ENCODE measurements at regions not wholly inside any gene's neighbourhood (a gene's known extent, or its start where the extent isn't known, plus 50 kb on each side); places are given as distances from the start of the nearest gene placed in this dataset.

DNA sequence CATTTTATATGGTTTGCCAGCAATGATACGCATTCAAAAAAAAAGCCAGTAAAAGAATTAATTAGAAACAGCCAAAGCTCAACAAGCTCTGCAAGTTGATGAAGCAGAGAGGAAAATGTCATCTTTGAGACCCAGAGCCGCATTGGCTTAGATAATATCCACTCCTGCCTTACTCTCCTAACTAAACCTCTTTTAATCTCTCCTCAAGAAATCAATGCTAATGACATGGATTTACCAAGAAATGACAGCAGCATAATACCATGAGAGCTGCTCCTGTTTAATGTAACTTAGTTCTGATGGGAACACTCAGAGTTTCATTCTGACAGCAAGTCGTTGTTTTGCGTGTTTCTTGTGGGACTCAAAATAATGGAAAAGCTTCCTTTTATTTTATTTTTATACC, 1099.4 kb upstream of the PIK3C3 start:
- Histone ChIP-seq H3K9ac (ENCODE audit: control insufficient read depth, insufficient read depth, low read length) (no peak overlapping the region), H3K27me3 (replicated peaks in 1 of 2; ENCODE audit: control insufficient read depth in 2 of 2, insufficient read depth in 2 of 2, low read length in 1 of 2) (no peaks in the 10 kb centered on the region), H3K9me3 (replicated peaks; ENCODE audit: control insufficient read depth, insufficient read depth, low read length) (no peaks in the 10 kb centered on the region), H3K4me2 (ENCODE audit: control insufficient read depth, insufficient read depth) (no peak overlapping the region), H3K36me3 (ENCODE audit: control insufficient read depth in 2 of 2, insufficient read depth in 2 of 2, low read length in 1 of 2) (no peaks in the 10 kb centered on the region), H2AFZ (ENCODE audit: control insufficient read depth, low read depth, low read length) (no peak overlapping the region), H4K20me1 (ENCODE audit: control insufficient read depth, insufficient read depth) (no peaks in the 10 kb centered on the region), H3K4me1 (ENCODE audit: control insufficient read depth, insufficient read depth, low read length) (no peaks in the 10 kb centered on the region), H3K27ac (ENCODE audit: control insufficient read depth, insufficient read depth) (no peak overlapping the region), H3K79me2 (ENCODE audit: control insufficient read depth, insufficient read depth, low read length) (no peaks in the 10 kb centered on the region), H3K4me3 (no peak overlapping the region)
- intact Hi-C loops (cut with micrococcal nuclease; ENCODE audit: unreplicated experiment): no loop called here
- ATAC-seq (no peak), FAIRE-seq (no peak), DNase-seq (ENCODE audit: low read depth, low spot score) (no peak)
- RAD21 ChIA-PET (ENCODE audit: unreplicated experiment): no interaction called here
- in situ Hi-C loops (cut with MboI): no loop called here
- CTCF ChIA-PET: no interaction called here
- no TSS peak for BruUV-seq (replicated peaks)
- SMC1A ChIA-PET (ENCODE audit: uncharacterized antibody, unreplicated experiment): interaction anchor here (0.6 kb wide), 1 partner anchor 229 kb away, joined by 3 read pairs; no protein-coding TSS in a partner anchor
- 30% methylated on average over 4 of the region's 4 CpGs for WGBS (ENCODE audit: insufficient coverage, insufficient replicate concordance, low lambda C conversion rate, missing lambda C conversion rate)
- POLR2A ChIA-PET: no interaction called here
- TF ChIP-seq HDAC2 (IDR thresholded peaks at IDR 0.05) (no peak), KLF5 (IDR thresholded peaks at IDR 0.05; ENCODE audit: partially characterized antibody) (no peak), LARP7 (IDR thresholded peaks at IDR 0.05) (no peak), NR2C2 (IDR thresholded peaks at IDR 0.05; ENCODE audit: borderline replicate concordance, control insufficient read depth, insufficient read length, low read depth) (no peak), ZNF274 (IDR thresholded peaks at IDR 0.05; ENCODE audit: insufficient read depth, insufficient read length) (no peak), BMI1 (IDR thresholded peaks at IDR 0.05; ENCODE audit: borderline replicate concordance) (no peak), SIN3A (IDR thresholded peaks at IDR 0.05; ENCODE audit: low read depth, low read length) (no peak), PAX5 (IDR thresholded peaks at IDR 0.05; ENCODE audit: borderline replicate concordance, low read depth, low read length) (no peak), TARDBP (IDR thresholded peaks at IDR 0.05; ENCODE audit: borderline replicate concordance) (no peak), MEF2A (IDR thresholded peaks at IDR 0.05; ENCODE audit: insufficient read depth, low read depth, low read length) (no peak)
- TF ChIP-seq, protein P1, sequence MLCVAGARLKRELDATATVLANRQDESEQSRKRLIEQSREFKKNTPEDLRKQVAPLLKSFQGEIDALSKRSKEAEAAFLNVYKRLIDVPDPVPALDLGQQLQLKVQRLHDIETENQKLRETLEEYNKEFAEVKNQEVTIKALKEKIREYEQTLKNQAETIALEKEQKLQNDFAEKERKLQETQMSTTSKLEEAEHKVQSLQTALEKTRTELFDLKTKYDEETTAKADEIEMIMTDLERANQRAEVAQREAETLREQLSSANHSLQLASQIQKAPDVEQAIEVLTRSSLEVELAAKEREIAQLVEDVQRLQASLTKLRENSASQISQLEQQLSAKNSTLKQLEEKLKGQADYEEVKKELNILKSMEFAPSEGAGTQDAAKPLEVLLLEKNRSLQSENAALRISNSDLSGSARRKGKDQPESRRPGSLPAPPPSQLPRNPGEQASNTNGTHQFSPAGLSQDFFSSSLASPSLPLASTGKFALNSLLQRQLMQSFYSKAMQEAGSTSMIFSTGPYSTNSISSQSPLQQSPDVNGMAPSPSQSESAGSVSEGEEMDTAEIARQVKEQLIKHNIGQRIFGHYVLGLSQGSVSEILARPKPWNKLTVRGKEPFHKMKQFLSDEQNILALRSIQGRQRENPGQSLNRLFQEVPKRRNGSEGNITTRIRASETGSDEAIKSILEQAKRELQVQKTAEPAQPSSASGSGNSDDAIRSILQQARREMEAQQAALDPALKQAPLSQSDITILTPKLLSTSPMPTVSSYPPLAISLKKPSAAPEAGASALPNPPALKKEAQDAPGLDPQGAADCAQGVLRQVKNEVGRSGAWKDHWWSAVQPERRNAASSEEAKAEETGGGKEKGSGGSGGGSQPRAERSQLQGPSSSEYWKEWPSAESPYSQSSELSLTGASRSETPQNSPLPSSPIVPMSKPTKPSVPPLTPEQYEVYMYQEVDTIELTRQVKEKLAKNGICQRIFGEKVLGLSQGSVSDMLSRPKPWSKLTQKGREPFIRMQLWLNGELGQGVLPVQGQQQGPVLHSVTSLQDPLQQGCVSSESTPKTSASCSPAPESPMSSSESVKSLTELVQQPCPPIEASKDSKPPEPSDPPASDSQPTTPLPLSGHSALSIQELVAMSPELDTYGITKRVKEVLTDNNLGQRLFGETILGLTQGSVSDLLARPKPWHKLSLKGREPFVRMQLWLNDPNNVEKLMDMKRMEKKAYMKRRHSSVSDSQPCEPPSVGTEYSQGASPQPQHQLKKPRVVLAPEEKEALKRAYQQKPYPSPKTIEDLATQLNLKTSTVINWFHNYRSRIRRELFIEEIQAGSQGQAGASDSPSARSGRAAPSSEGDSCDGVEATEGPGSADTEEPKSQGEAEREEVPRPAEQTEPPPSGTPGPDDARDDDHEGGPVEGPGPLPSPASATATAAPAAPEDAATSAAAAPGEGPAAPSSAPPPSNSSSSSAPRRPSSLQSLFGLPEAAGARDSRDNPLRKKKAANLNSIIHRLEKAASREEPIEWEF (IDR thresholded peaks at IDR 0.05; ENCODE audit: insufficient replicate concordance, low read depth, low read length): no peak
- TF ChIP-seq, protein P2, sequence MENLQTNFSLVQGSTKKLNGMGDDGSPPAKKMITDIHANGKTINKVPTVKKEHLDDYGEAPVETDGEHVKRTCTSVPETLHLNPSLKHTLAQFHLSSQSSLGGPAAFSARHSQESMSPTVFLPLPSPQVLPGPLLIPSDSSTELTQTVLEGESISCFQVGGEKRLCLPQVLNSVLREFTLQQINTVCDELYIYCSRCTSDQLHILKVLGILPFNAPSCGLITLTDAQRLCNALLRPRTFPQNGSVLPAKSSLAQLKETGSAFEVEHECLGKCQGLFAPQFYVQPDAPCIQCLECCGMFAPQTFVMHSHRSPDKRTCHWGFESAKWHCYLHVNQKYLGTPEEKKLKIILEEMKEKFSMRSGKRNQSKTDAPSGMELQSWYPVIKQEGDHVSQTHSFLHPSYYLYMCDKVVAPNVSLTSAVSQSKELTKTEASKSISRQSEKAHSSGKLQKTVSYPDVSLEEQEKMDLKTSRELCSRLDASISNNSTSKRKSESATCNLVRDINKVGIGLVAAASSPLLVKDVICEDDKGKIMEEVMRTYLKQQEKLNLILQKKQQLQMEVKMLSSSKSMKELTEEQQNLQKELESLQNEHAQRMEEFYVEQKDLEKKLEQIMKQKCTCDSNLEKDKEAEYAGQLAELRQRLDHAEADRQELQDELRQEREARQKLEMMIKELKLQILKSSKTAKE (IDR thresholded peaks at IDR 0.05; ENCODE audit: low read depth, poor library complexity, severe bottlenecking): no peak
- TF ChIP-seq, protein P3, sequence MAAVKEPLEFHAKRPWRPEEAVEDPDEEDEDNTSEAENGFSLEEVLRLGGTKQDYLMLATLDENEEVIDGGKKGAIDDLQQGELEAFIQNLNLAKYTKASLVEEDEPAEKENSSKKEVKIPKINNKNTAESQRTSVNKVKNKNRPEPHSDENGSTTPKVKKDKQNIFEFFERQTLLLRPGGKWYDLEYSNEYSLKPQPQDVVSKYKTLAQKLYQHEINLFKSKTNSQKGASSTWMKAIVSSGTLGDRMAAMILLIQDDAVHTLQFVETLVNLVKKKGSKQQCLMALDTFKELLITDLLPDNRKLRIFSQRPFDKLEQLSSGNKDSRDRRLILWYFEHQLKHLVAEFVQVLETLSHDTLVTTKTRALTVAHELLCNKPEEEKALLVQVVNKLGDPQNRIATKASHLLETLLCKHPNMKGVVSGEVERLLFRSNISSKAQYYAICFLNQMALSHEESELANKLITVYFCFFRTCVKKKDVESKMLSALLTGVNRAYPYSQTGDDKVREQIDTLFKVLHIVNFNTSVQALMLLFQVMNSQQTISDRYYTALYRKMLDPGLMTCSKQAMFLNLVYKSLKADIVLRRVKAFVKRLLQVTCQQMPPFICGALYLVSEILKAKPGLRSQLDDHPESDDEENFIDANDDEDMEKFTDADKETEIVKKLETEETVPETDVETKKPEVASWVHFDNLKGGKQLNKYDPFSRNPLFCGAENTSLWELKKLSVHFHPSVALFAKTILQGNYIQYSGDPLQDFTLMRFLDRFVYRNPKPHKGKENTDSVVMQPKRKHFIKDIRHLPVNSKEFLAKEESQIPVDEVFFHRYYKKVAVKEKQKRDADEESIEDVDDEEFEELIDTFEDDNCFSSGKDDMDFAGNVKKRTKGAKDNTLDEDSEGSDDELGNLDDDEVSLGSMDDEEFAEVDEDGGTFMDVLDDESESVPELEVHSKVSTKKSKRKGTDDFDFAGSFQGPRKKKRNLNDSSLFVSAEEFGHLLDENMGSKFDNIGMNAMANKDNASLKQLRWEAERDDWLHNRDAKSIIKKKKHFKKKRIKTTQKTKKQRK (IDR thresholded peaks at IDR 0.05; ENCODE audit: low read depth, low read length): no peak
- TF ChIP-seq, protein P4, sequence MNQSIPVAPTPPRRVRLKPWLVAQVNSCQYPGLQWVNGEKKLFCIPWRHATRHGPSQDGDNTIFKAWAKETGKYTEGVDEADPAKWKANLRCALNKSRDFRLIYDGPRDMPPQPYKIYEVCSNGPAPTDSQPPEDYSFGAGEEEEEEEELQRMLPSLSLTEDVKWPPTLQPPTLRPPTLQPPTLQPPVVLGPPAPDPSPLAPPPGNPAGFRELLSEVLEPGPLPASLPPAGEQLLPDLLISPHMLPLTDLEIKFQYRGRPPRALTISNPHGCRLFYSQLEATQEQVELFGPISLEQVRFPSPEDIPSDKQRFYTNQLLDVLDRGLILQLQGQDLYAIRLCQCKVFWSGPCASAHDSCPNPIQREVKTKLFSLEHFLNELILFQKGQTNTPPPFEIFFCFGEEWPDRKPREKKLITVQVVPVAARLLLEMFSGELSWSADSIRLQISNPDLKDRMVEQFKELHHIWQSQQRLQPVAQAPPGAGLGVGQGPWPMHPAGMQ (IDR thresholded peaks at IDR 0.05; ENCODE audit: borderline replicate concordance): no peak

Data from GM12878 (cell line).